GM18520 (cell line): ENCODE measurements at regions not wholly inside any gene's neighbourhood (a gene's known extent, or its start where the extent isn't known, plus 50 kb on each side); places are given as distances from the start of the nearest gene placed in this dataset.

Experiments used
- ATAC-seq: cut with Tn5 transposase; IDR thresholded peaks from one replicate; pipeline ENCODE4 v1.9.1; 2021; ENCODE audit not compliant: unreplicated experiment

- ATAC-seq = no peak
These were observed 50.7 kb upstream of the PDE4B start for GRCh38 chr1:65741993-65742392.
